ENCODE measurements at regions not wholly inside any gene's neighbourhood (a gene's known extent, or its start where the extent isn't known, plus 50 kb on each side); places are given as distances from the start of the nearest gene placed in this dataset.

DNA sequence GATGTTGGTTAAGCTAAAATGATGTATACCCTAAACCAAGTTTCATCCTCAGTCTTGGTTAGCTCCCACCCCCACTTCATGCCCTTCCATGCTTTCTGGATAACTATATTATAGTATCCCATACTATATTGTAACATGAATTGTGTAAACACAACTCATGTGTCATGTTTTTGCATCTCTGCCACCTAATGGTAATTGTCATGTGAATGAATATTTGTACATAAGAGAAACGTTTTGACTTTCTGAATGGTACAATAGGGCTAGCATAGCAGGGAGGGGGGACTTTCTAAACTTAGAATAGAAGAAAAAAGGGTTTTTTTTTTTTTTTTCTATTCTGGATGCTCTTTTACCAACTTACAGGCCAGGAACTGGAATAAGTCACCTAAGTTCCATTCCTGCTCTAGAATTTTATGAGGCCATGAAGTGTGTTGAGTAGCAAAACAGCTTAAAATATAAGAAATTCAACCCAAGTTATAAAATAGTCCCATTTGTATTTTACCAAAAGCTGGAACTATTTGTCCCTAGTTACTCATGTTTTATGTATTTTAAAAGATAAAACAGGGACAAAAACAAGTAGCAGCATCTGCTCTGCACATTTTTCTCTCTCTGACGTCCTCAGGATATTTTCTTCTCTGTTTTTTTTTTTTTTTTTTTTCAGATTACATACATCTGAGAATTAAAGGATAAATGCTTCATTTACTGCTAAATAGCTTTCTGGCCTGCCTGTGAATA lies 77.4 kb downstream of the HLX start:
- no peak overlapping the region for H3K4me3 ChIP-seq (ENCODE audit: low read length)
- TF ChIP-seq, protein P1, sequence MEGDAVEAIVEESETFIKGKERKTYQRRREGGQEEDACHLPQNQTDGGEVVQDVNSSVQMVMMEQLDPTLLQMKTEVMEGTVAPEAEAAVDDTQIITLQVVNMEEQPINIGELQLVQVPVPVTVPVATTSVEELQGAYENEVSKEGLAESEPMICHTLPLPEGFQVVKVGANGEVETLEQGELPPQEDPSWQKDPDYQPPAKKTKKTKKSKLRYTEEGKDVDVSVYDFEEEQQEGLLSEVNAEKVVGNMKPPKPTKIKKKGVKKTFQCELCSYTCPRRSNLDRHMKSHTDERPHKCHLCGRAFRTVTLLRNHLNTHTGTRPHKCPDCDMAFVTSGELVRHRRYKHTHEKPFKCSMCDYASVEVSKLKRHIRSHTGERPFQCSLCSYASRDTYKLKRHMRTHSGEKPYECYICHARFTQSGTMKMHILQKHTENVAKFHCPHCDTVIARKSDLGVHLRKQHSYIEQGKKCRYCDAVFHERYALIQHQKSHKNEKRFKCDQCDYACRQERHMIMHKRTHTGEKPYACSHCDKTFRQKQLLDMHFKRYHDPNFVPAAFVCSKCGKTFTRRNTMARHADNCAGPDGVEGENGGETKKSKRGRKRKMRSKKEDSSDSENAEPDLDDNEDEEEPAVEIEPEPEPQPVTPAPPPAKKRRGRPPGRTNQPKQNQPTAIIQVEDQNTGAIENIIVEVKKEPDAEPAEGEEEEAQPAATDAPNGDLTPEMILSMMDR (conservative IDR thresholded peaks at IDR 0.05; ENCODE audit: low read depth, low read length) = no peak
- DNase-seq (ENCODE audit: low read depth) = no peak

DNA sequence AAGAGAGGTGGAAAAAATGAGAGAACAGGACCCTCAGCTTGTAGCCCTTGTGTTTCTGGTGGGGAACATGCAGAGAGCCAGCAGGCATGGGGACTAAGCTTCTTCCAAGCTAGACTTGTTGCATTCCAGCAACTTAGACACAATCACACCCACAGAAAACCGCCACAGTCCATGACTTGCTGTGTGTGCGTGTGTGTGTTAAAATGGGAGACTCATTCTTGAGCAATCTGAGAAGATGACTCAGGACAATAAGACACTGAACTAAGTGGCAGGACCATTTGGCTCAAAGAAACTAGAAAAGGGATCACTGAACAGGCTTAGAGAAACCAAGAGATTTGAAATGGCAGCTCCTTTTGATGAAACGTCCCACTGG lies 78.0 kb downstream of the HLX start:
- TF ChIP-seq, protein P1 (conservative IDR thresholded peaks at IDR 0.05; ENCODE audit: low read depth, low read length) = no peak
- H3K4me3 ChIP-seq (ENCODE audit: low read length) = no peak overlapping the region
- DNase-seq (ENCODE audit: low read depth) = no peak

DNA sequence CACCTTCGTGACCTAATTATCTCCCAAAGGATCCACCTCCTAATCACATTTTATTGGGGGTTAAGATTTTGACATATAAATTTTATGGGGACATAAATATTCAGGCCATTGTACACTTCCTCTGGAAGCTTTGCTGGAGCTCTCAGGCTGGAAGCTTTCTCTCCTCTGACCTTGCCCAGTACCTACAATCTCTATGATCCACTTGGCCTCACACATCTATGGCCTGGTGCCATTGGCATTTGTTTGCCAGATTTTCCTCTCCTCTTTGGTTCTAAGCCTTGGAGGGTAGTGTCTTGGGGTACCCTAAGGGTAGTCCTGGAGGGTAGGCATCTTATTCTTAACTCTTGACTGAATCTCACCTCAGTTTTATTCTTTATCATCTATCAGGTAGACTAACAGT lies 79.0 kb downstream of the HLX start:
- no peak overlapping the region for H3K4me3 ChIP-seq (ENCODE audit: low read length)
- TF ChIP-seq, protein P1 (conservative IDR thresholded peaks at IDR 0.05; ENCODE audit: low read depth, low read length) = no peak
- no peak for DNase-seq (ENCODE audit: low read depth)

DNA sequence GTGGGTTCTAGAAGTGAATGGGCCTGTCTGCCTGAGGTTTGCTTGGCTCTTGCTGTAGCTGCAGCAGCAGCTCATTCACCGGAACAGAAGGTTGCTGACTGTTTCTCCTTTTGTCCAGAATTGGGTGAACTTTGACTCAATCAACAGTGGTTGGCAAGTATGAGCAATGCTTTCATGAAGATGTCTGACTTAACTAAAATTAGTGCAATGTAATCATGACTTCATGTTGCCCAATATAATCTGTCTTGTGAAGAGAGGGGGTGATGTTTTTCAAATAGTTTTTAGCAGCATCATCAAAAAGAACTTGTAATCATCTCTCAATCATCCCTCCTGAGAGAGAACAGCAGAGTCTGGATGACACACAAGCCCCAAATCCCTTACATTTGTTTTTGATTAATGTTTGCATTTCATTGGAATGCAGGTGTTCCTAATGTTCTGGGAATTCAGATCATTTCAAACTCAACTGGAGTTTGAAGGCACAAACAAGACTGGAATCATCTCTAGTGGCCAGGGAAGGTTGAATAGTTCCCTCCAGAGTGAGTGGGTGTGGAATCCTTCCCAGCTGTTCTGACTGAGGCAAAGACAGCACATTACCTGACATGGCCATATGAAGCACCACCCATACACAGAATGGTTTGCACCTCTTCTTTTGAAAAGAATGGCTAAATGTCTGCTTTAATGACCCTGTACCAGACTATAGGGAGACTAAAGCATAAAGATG lies 82.9 kb downstream of the HLX start:
- no peak for DNase-seq (ENCODE audit: low read depth)
- no peak overlapping the region for H3K4me3 ChIP-seq (ENCODE audit: low read length)
- TF ChIP-seq, protein P1 (conservative IDR thresholded peaks at IDR 0.05; ENCODE audit: low read depth, low read length) = no peak

DNA sequence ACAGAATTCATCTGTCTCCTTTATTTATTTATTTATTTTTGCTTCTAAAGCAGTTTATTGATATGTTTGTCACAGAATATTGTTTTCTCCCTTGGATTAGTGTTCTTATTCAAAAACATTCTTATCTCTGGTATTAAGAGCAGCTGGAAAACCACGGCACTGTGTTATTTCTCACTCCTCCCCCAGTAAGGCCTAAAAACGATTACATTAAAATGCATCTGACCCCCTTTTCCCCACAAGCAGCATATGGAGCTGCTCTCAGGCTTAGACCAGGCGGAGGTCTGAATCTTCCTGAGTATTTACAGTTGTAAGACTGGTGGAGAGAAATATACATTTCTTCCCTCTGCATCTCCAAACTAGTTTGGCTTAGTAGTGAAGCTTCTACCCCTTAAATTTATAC lies 86.8 kb downstream of the HLX start:
- TF ChIP-seq, protein P1 (conservative IDR thresholded peaks at IDR 0.05; ENCODE audit: low read depth, low read length) = no peak
- no peak for DNase-seq (ENCODE audit: low read depth)

DNA sequence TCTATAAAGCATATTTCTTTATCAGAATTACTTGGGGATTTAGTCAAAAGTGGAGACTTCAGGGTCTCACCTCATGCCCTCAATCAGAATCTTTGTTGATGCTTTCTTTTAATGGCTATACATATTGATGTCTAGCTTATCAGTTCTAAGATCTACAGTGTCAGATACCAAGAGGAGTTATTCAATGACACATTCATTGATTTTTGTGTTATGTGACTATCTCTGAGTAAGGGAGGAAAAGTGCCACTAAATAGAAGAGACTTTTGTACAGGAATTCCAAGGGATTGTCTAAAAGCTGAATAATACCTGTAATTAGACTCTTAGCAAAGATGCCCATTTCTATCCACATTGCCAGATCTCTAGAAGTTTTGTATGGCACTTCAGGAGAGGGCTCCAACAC lies 87.2 kb downstream of the HLX start:
- H3K4me3 ChIP-seq (ENCODE audit: low read length) = no peak overlapping the region
- TF ChIP-seq, protein P1 (conservative IDR thresholded peaks at IDR 0.05; ENCODE audit: low read depth, low read length) = no peak
- no peak for DNase-seq (ENCODE audit: low read depth)

More for the DNA sequence above, 86.8 kb downstream of the HLX start:
- no peak overlapping the region for H3K4me3 ChIP-seq (ENCODE audit: low read length)

Data from retinal pigment epithelial cell (primary cell).